OCI-LY7 (cell line): ENCODE measurements at regions not wholly inside any gene's neighbourhood (a gene's known extent, or its start where the extent isn't known, plus 50 kb on each side); places are given as distances from the start of the nearest gene placed in this dataset.

Experiments used
- BruUV-seq: library from RNA; stranded (reverse); fragments of 400-500 nt; replicated peaks from 2 replicates; lab custom pipeline; 2021; lab: Mats Ljungman, UMichigan
- CTCF ChIA-PET: fragments of 300-600 bp; sonication (Branson Sonifier 250); formaldehyde crosslinking; loops from one replicate; lab custom pipeline; 2022; ENCODE audit warnings: antibody characterized with exemption; ENCODE audit not compliant: unreplicated experiment; lab: Charles Lee
- POLR2A ChIA-PET: fragments of 300-600 bp; sonication (Branson Sonifier 250); formaldehyde crosslinking; loops from one replicate; lab custom pipeline; 2022; ENCODE audit warnings: antibody characterized with exemption; lab: Charles Lee
- DNase-seq: peaks from one replicate; pipeline ENCODE4 v3.0.0-alpha.2; 2015; ENCODE audit warnings: low spot score
- H2AFZ ChIP-seq: fragments of 200-600 bp; sonication (generic), shearing (Covaris generic); 2 replicates; pipeline ENCODE4 v1.6.1; 2014; ENCODE audit warnings: mild to moderate bottlenecking, antibody characterized with exemption, low read length, moderate library complexity
- H3K27ac ChIP-seq: fragments of 200-600 bp; sonication (generic); 2 replicates; pipeline ENCODE4 v1.5.1; 2014; ENCODE audit warnings: mixed run types, low read depth, mild to moderate bottlenecking, moderate library complexity, low read length, inconsistent platforms; ENCODE audit not compliant: poor library complexity, severe bottlenecking
- H3K36me3 ChIP-seq: fragments of 200-600 bp; sonication (generic); 2 replicates; pipeline ENCODE4 v1.6.1; 2014; ENCODE audit warnings: mild to moderate bottlenecking, antibody characterized with exemption, low read length, moderate library complexity, mixed read lengths; ENCODE audit not compliant: insufficient read depth
- H3K4me1 ChIP-seq: fragments of 200-600 bp; sonication (generic); 2 replicates; pipeline ENCODE4 v1.5.1; 2014; ENCODE audit warnings: mild to moderate bottlenecking, low read length; ENCODE audit not compliant: insufficient read depth, poor library complexity, severe bottlenecking
- H3K4me2 ChIP-seq: fragments of 200-600 bp; sonication (generic); 2 replicates; pipeline ENCODE4 v1.6.1; 2014; ENCODE audit warnings: mild to moderate bottlenecking, low read length
- H3K4me3 ChIP-seq: fragments of 200-600 bp; sonication (generic); 2 replicates; pipeline ENCODE4 v1.5.1; 2014; ENCODE audit warnings: mild to moderate bottlenecking, low read depth, low read length; ENCODE audit not compliant: poor library complexity, severe bottlenecking
- H3K79me2 ChIP-seq: fragments of 200-600 bp; sonication (generic); 2 replicates; pipeline ENCODE4 v1.6.1; 2016; ENCODE audit warnings: low read depth, mild to moderate bottlenecking, low read length, moderate library complexity, mixed read lengths; ENCODE audit not compliant: insufficient read depth
- H3K9me2 ChIP-seq: fragments of 200-600 bp; sonication (generic); 2 replicates; pipeline ENCODE4 v1.6.1; 2016; ENCODE audit warnings: mild to moderate bottlenecking, low read length, mixed read lengths; ENCODE audit not compliant: insufficient read depth
- H3K9me3 ChIP-seq: fragments of 200-600 bp; sonication (generic); 2 replicates; pipeline ENCODE4 v1.6.1; 2014; ENCODE audit warnings: mild to moderate bottlenecking, mixed run types, low read length, mixed read lengths
- H4K20me1 ChIP-seq: fragments of 200-600 bp; sonication (generic); 2 replicates; pipeline ENCODE4 v1.6.1; 2014; ENCODE audit warnings: mild to moderate bottlenecking, antibody characterized with exemption, low read length, moderate library complexity, mixed read lengths; ENCODE audit not compliant: insufficient read depth
- EZH2phosphoT487 ChIP-seq: fragments of 200-600 bp; sonication (generic); IDR thresholded peaks from 2 replicates; pipeline ENCODE4 v1.6.1; 2018; ENCODE audit warnings: low read depth, borderline replicate concordance, mild to moderate bottlenecking, mixed run types, antibody characterized with exemption, low read length, moderate library complexity, mixed read lengths
- intact Hi-C: fragments of 100-400 bp; cut with micrococcal nuclease; formaldehyde crosslinking; loops from one replicate; pipeline ENCODE4 v1.10.0; 2022; ENCODE audit not compliant: unreplicated experiment
- TF ChIP-seq, protein P1 (sequence below): fragments of 200-600 bp; sonication (generic); conservative IDR thresholded peaks from 2 replicates; pipeline ENCODE4 v1.5.1; 2014; ENCODE audit warnings: mild to moderate bottlenecking, antibody characterized with exemption, low read length, moderate library complexity, mixed read lengths

GRCh38 chr4:12206091-12206490 lies 777.4 kb upstream of the HS3ST1 start:
- Histone ChIP-seq H3K36me3 (no peaks in the 10 kb centered on the region), H3K4me3 (no peak overlapping the region), H3K9me2 (no peaks in the 10 kb centered on the region), H3K4me2 (no peak overlapping the region), H3K27ac (no peak overlapping the region), H3K79me2 (no peaks in the 10 kb centered on the region), H2AFZ (no peak overlapping the region), H3K4me1 (no peaks in the 10 kb centered on the region), H4K20me1 (no peaks in the 10 kb centered on the region), H3K9me3 (no peaks in the 10 kb centered on the region)
- no peak for DNase-seq
- ChIA-PET CTCF (no interaction called here), POLR2A (no interaction called here)
- intact Hi-C loops, result no loop called here
- TF ChIP-seq, protein P1, sequence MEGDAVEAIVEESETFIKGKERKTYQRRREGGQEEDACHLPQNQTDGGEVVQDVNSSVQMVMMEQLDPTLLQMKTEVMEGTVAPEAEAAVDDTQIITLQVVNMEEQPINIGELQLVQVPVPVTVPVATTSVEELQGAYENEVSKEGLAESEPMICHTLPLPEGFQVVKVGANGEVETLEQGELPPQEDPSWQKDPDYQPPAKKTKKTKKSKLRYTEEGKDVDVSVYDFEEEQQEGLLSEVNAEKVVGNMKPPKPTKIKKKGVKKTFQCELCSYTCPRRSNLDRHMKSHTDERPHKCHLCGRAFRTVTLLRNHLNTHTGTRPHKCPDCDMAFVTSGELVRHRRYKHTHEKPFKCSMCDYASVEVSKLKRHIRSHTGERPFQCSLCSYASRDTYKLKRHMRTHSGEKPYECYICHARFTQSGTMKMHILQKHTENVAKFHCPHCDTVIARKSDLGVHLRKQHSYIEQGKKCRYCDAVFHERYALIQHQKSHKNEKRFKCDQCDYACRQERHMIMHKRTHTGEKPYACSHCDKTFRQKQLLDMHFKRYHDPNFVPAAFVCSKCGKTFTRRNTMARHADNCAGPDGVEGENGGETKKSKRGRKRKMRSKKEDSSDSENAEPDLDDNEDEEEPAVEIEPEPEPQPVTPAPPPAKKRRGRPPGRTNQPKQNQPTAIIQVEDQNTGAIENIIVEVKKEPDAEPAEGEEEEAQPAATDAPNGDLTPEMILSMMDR, result no peak
- TF ChIP-seq EZH2phosphoT487, result no peak
- no TSS peak for BruUV-seq

DNA sequence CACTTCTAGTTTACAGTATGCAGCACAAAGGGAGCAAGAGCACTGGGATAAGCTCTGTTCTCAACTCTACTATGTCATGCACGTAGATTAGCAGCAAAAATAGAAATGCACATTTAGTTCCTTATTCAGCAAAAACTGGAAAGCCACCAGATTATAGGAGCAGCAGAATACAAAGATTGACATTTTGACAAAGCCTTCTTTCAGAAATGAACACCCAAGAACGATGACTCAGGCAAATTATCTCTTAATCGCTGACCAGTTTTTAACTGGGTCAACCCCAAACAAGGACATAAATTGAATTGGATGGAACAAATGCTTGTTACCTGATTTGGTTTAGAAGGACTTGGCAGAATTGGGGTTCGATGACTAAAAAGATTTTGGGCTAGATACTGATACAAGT lies 775.3 kb upstream of the HS3ST1 start:
- Histone ChIP-seq H3K27ac (no peak overlapping the region), H3K36me3 (no peaks in the 10 kb centered on the region), H2AFZ (no peak overlapping the region), H3K4me2 (no peak overlapping the region), H4K20me1 (no peaks in the 10 kb centered on the region), H3K79me2 (no peaks in the 10 kb centered on the region), H3K4me3 (no peak overlapping the region), H3K4me1 (no peaks in the 10 kb centered on the region), H3K9me3 (no peaks in the 10 kb centered on the region), H3K9me2 (no peaks in the 10 kb centered on the region)
- DNase-seq, result no peak
- TF ChIP-seq, protein P1, result no peak
- TF ChIP-seq EZH2phosphoT487, result no peak
- no TSS peak for BruUV-seq
- intact Hi-C loops, result no loop called here
- CTCF ChIA-PET, result no interaction called here
- POLR2A ChIA-PET, result interaction anchor here (0.6 kb wide), 1 partner anchor 1395 kb away, joined by 3 read pairs; no protein-coding TSS in a partner anchor

DNA sequence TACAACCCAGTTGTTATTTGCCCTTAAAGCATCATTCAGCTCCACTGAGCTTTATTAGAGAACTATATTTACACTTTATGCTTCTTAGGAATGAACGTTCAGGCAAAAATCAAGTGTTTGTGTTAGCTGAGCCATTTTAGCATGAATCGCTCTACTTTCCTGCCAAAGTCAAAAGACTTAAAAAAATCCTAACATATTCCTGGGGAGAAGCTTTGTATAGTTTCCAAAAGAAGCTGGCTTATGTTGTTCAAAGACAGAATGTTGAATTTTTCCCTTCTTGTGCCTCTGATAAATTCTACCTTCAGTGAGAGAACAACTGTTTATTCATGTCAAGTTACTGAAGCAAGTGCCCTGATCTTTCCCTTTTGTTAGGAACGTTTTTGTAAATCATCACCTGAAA lies 771.5 kb upstream of the HS3ST1 start:
- Histone ChIP-seq H3K9me2 (no peaks in the 10 kb centered on the region), H2AFZ (no peak overlapping the region), H3K4me3 (no peak overlapping the region), H3K79me2 (no peaks in the 10 kb centered on the region), H3K9me3 (no peaks in the 10 kb centered on the region), H3K36me3 (no peaks in the 10 kb centered on the region), H3K4me1 (no peaks in the 10 kb centered on the region), H3K4me2 (no peak overlapping the region), H3K27ac (no peak overlapping the region), H4K20me1 (no peaks in the 10 kb centered on the region)
- no peak for DNase-seq
- POLR2A ChIA-PET, result no interaction called here
- BruUV-seq, result no TSS peak
- CTCF ChIA-PET, result no interaction called here
- intact Hi-C loops, result no loop called here
- TF ChIP-seq, protein P1, result no peak
- no peak for TF ChIP-seq EZH2phosphoT487
